HCT116 (cell line): ENCODE measurements at regions not wholly inside any gene's neighbourhood (a gene's known extent, or its start where the extent isn't known, plus 50 kb on each side); places are given as distances from the start of the nearest gene placed in this dataset.

Source experiments
- EGR1 ChIP-seq: IDR thresholded peaks from 2 replicates; pipeline ENCODE4 v1.6.1; 2012; ENCODE audit warnings: low read depth
- EZH2 ChIP-seq: fragments of 200-600 bp; sonication (generic); IDR thresholded peaks from 2 replicates; pipeline ENCODE4 v1.6.1; 2017; ENCODE audit warnings: antibody characterized with exemption, mixed run types
- EZH2phosphoT487 ChIP-seq: fragments of 200-600 bp; IDR thresholded peaks from 2 replicates; pipeline ENCODE4 v1.6.1; 2018; ENCODE audit warnings: antibody characterized with exemption, borderline replicate concordance
- FOSL1 ChIP-seq: IDR thresholded peaks from 2 replicates; pipeline ENCODE4 v1.6.1; 2012; ENCODE audit warnings: low read depth
- MAX ChIP-seq: IDR thresholded peaks from 2 replicates; pipeline ENCODE4 v1.6.1; 2012
- POLR2A ChIP-seq: IDR thresholded peaks from 2 replicates; pipeline ENCODE4 v1.7.0; 2011; ENCODE audit warnings: borderline replicate concordance; ENCODE audit not compliant: insufficient read depth, insufficient read length; ENCODE audit errors: extremely low read depth
- POLR2AphosphoS5 ChIP-seq: IDR thresholded peaks from 2 replicates; pipeline ENCODE4 v1.6.1; 2011; ENCODE audit warnings: mild to moderate bottlenecking, low read depth, low read length, moderate library complexity
- SP1 ChIP-seq: IDR thresholded peaks from 2 replicates; pipeline ENCODE4 v1.6.1; 2012; ENCODE audit warnings: low read depth
- YY1 ChIP-seq: IDR thresholded peaks from 2 replicates; pipeline ENCODE4 v1.6.1; 2011; ENCODE audit warnings: low read length, low read depth, moderate library complexity, mild to moderate bottlenecking; ENCODE audit not compliant: insufficient replicate concordance; ENCODE audit errors: extremely low read depth
- ZBTB33 ChIP-seq: IDR thresholded peaks from 2 replicates; pipeline ENCODE4 v1.6.1; 2011; ENCODE audit warnings: mild to moderate bottlenecking, low read length, moderate library complexity; ENCODE audit not compliant: insufficient replicate concordance; ENCODE audit errors: extremely low read depth
- ZFX ChIP-seq: fragments of 450-650 bp; IDR thresholded peaks from 2 replicates; pipeline ENCODE4 v1.6.1; 2017
- ZNF274 ChIP-seq: fragments of 200-500 bp; sonication (Bioruptor generic); IDR thresholded peaks from 2 replicates; pipeline ENCODE4 v1.6.1; 2014; ENCODE audit warnings: mild to moderate bottlenecking, low read depth, low read length, inconsistent platforms
- TF ChIP-seq, protein P1 (sequence below), 3 experiments: fragments of 200-600 bp in 1 of 3; sonication (generic) in 1 of 3; IDR thresholded peaks in 2 of 3; conservative IDR thresholded peaks in 1 of 3; 2 replicates each; pipeline ENCODE4 v1.5.1; 2012 to 2017; ENCODE audit warnings: low read depth in 2 of 3, low read length in 2 of 3, antibody characterized with exemption in 1 of 3, borderline replicate concordance in 1 of 3, control low read depth in 1 of 3, mild to moderate bottlenecking in 1 of 3, mixed read lengths in 1 of 3, mixed run types in 1 of 3, moderate library complexity in 1 of 3; ENCODE audit not compliant: insufficient read depth in 1 of 3

GRCh38 chr3:191641789-191642188 lies 180.8 kb downstream of the PYDC2 start:
- TF ChIP-seq POLR2AphosphoS5 (no peak), EGR1 (no peak), FOSL1 (no peak), POLR2A (no peak), EZH2 (no peak), ZNF274 (no peak), ZFX (no peak), MAX (no peak), SP1 (no peak), ZBTB33 (no peak), EZH2phosphoT487 (no peak), YY1 (no peak)
- TF ChIP-seq, protein P1, sequence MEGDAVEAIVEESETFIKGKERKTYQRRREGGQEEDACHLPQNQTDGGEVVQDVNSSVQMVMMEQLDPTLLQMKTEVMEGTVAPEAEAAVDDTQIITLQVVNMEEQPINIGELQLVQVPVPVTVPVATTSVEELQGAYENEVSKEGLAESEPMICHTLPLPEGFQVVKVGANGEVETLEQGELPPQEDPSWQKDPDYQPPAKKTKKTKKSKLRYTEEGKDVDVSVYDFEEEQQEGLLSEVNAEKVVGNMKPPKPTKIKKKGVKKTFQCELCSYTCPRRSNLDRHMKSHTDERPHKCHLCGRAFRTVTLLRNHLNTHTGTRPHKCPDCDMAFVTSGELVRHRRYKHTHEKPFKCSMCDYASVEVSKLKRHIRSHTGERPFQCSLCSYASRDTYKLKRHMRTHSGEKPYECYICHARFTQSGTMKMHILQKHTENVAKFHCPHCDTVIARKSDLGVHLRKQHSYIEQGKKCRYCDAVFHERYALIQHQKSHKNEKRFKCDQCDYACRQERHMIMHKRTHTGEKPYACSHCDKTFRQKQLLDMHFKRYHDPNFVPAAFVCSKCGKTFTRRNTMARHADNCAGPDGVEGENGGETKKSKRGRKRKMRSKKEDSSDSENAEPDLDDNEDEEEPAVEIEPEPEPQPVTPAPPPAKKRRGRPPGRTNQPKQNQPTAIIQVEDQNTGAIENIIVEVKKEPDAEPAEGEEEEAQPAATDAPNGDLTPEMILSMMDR (IDR thresholded peaks at IDR 0.05 in 2 of 3, conservative IDR thresholded peaks at IDR 0.05 in 1 of 3; ENCODE audit: borderline replicate concordance in 1 of 3, insufficient read depth in 1 of 3, low read depth in 2 of 3, low read length in 2 of 3), result no peak
